ENCODE measurements at regions not wholly inside any gene's neighbourhood (a gene's known extent, or its start where the extent isn't known, plus 50 kb on each side); places are given as distances from the start of the nearest gene placed in this dataset.

- TF ChIP-seq CTCF (conservative IDR thresholded peaks at IDR 0.05 in 1 of 2, IDR thresholded peaks at IDR 0.05 in 1 of 2; ENCODE audit: extremely low read depth in 1 of 2, insufficient read depth in 1 of 2, low read depth in 1 of 2, low read length in 2 of 2) (no peak), EZH2 (IDR thresholded peaks at IDR 0.05; ENCODE audit: borderline replicate concordance, low read length) (no peak)
Observed at GRCh38 chr2:153027533-153027932, 309.1 kb downstream of the ARL6IP6 start.

All from mammary epithelial cell (primary cell).